Fibroblast of villous mesenchyme (primary cell): ENCODE measurements at regions not wholly inside any gene's neighbourhood (a gene's known extent, or its start where the extent isn't known, plus 50 kb on each side); places are given as distances from the start of the nearest gene placed in this dataset.
"Not testable (repeated sequence)": the region's sequence is repeated elsewhere in the genome, so short reads cannot be mapped to it uniquely, and the experiment has no call there.

Experiments used
- DNase-seq: peaks from one replicate; pipeline ENCODE4 v3.0.0-alpha.2; 2010; ENCODE audit warnings: low read depth
- H3K4me3 ChIP-seq: 2 replicates; pipeline ENCODE4 v1.5.1; 2011; ENCODE audit warnings: low read depth, mild to moderate bottlenecking, low read length
- TF ChIP-seq, protein P1 (sequence below): IDR thresholded peaks from 2 replicates; pipeline ENCODE4 v1.5.1; 2012; ENCODE audit warnings: low read depth, mild to moderate bottlenecking, low read length; ENCODE audit not compliant: insufficient read depth

DNA sequence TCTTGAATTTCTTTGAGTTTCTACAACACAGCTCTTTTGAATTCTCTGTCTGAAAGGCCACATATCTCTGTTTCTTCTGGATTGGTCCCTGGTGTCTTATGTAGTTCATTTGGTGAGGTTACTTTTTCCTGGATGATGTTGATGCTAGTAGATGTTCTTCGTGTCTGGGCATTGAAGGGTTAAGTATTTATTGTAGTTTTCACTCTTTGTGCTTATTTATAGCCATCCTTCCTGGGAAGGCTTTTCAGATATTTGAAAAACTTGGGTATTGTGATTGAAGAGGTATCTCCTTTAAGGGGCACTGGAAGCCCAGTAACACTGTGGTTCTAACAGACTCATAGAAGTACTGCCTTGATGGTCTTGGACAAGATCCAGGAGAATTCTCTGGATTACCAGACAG is 338.5 kb upstream of the SPRY2 start:
- TF ChIP-seq, protein P1, sequence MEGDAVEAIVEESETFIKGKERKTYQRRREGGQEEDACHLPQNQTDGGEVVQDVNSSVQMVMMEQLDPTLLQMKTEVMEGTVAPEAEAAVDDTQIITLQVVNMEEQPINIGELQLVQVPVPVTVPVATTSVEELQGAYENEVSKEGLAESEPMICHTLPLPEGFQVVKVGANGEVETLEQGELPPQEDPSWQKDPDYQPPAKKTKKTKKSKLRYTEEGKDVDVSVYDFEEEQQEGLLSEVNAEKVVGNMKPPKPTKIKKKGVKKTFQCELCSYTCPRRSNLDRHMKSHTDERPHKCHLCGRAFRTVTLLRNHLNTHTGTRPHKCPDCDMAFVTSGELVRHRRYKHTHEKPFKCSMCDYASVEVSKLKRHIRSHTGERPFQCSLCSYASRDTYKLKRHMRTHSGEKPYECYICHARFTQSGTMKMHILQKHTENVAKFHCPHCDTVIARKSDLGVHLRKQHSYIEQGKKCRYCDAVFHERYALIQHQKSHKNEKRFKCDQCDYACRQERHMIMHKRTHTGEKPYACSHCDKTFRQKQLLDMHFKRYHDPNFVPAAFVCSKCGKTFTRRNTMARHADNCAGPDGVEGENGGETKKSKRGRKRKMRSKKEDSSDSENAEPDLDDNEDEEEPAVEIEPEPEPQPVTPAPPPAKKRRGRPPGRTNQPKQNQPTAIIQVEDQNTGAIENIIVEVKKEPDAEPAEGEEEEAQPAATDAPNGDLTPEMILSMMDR: no peak
- H3K4me3 ChIP-seq: no peak overlapping the region
- no peak for DNase-seq

DNA sequence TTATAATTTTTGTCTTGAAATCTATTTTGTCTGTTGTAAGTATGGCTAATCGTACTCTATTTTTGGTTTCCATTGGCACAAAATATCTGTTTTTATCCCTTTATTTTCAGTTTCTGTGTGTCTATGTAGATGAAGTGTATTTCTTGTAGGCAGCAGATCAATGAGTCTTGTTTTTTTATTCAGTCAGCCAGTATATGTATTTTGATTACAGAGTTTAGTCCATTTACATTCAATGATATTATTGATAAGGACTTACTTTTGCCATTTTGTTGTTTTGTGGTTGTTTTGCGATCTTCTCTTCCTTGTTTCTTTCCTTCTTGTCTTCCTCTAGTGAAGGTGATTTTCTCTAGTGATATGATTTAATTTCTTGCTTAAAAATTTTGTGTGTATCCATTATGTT is 336.3 kb upstream of the SPRY2 start:
- no peak for DNase-seq
- no peak overlapping the region for H3K4me3 ChIP-seq
- TF ChIP-seq, protein P1: no peak

DNA sequence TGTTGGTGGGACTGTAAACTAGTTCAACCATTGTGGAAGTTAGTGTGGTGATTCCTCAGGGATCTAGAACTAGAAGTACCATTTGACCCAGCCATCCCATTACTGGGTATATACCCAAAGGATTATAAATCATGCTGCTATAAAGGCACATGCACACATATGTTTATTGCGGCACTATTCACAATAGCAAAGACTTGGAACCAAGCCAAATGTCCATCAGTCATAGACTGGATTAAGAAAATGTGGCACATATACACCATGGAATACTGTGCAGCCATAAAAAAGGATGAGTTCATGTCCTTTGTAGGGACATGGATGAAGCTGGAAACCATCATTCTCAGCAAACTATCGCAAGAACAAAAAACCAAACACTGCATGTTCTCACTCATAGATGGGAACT is 334.5 kb upstream of the SPRY2 start:
- H3K4me3 ChIP-seq, DNase-seq: not testable (repeated sequence)

DNA sequence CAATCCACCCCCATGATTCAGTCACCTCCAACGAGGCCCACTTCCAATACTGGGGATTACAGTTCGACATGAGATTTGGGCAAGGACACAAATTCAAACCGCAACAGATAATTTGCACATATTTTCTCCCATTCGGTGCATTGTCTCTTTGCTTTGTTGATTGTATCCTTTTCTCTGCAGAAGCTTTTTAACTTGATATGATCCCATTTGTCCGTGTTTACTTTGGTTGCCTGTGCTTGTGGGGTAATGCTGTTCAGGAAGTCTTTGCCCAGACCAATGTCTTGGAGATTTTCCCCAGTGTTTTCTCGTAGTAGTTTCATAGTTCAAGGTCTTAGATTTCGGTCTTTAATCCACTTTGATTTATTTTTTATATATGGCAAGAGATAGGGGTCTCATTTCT is 330.8 kb upstream of the SPRY2 start:
- no peak for DNase-seq
- TF ChIP-seq, protein P1: no peak
- H3K4me3 ChIP-seq: no peak overlapping the region

DNA sequence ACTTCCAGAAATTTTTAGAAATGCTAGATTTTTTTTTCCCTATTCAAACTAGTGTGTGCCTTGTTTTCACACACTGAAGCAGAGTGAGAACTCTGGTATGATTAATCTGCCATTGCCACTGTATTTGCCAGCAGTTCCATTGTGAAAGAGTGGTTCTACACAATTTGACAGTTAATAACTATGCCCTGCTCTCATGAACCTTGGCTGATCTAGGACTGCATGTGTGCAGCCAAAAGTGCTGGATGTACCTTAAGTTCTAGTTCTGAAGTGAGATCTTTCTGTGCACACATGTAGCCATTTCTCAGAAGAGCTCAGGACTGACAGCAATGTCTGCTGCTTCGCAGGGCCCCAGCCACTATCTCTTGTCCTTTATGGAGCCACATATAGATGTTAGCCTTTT is 328.2 kb upstream of the SPRY2 start:
- no peak overlapping the region for H3K4me3 ChIP-seq
- DNase-seq: no peak
- TF ChIP-seq, protein P1: no peak

DNA sequence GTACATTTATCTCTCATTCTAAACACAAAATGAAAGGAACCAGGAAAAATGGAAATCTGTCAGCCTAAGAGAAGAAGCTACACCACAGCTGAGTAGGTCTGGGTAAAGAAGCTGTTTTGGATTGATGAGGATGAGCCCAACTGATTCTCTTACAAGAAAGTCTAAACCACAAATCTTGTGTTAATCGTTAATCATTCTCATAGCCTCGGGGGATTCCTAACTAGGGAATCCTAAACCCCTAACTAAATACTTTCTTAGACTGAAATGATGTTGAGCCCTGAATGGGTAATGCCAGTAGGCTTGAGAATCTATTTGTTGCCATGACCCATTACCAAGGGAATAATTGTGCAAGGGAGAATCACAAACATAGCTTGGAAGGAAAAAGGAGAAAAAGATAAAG is 327.5 kb upstream of the SPRY2 start:
- TF ChIP-seq, protein P1: no peak
- DNase-seq: no peak
- no peak overlapping the region for H3K4me3 ChIP-seq

DNA sequence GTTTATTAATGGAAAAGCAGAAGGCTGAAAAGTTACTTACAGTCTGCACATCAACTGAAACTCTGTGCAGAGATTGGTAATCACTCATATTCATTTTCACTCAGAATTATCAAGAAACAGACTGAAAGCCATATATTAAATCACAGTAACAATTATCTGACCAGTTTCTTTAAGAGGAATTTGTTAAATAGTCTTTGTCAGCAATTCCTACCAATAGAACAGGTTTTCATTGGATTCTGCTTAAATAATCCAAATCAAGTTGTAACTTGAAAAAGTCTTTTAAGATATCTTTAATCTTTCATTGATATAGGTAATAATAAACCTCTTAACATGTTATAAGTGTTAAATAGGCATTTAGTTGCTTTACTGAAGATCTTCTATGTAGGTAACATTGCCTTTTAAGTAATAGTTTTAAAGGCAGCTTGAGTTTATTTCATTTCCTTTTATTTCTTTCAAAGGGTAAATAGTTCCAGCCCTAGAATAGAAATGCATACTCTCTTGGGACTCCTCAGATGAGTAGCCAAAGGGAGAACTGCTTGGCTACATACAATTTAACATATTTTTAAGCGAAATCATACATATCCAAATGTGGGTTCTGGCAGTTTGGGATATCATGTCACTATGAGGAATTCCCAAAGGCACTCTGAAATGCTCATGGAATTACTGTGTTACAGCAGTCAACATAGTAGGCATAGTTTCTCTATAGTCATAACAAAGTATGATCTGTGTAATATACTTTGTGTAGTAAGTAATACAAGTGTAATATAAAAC is 326.0 kb upstream of the SPRY2 start:
- no peak for DNase-seq

More for the DNA sequence above, 326.0 kb upstream of the SPRY2 start:
- no peak overlapping the region for H3K4me3 ChIP-seq
- TF ChIP-seq, protein P1: no peak
